ENCODE measurements at regions not wholly inside any gene's neighbourhood (a gene's known extent, or its start where the extent isn't known, plus 50 kb on each side); places are given as distances from the start of the nearest gene placed in this dataset.

DNA sequence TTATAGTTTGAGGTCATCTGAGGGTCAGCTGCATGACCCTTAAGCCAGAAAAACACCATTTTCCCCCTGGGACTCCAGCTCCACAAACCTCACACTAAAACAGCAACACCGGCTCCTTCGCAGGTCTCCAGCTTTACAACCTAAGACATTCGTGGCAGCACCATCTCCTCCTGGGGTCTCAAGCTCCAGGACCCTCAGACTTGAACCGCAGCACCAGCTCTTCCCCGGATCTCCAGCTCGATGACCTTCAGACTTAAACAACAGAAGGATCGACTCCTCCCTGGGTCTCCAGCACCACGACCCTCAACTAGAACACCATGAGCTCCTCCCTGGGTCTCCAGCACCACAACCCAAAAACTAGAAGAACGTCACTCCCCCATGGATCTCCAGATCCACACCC, 233.7 kb upstream of the CNTN6 start:
- Mint-ChIP-seq H3K4me1 (ENCODE audit: low read depth) (no peaks in the 10 kb centered on the region), H3K9me3 (ENCODE audit: low read depth) (peaks cover 9% of the 10 kb centered on the region), H3K27ac (ENCODE audit: unreplicated experiment) (no peak overlapping the region), H3K27me3 (ENCODE audit: low read depth) (peaks cover 2% of the 10 kb centered on the region), H3K36me3 (ENCODE audit: low read depth) (no peaks in the 10 kb centered on the region), H3K4me3 (ENCODE audit: unreplicated experiment) (no peak overlapping the region)
- DNase-seq (ENCODE audit: low spot score) = no peak
- TF ChIP-seq, protein P1, sequence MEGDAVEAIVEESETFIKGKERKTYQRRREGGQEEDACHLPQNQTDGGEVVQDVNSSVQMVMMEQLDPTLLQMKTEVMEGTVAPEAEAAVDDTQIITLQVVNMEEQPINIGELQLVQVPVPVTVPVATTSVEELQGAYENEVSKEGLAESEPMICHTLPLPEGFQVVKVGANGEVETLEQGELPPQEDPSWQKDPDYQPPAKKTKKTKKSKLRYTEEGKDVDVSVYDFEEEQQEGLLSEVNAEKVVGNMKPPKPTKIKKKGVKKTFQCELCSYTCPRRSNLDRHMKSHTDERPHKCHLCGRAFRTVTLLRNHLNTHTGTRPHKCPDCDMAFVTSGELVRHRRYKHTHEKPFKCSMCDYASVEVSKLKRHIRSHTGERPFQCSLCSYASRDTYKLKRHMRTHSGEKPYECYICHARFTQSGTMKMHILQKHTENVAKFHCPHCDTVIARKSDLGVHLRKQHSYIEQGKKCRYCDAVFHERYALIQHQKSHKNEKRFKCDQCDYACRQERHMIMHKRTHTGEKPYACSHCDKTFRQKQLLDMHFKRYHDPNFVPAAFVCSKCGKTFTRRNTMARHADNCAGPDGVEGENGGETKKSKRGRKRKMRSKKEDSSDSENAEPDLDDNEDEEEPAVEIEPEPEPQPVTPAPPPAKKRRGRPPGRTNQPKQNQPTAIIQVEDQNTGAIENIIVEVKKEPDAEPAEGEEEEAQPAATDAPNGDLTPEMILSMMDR (IDR thresholded peaks at IDR 0.05) = no peak

DNA sequence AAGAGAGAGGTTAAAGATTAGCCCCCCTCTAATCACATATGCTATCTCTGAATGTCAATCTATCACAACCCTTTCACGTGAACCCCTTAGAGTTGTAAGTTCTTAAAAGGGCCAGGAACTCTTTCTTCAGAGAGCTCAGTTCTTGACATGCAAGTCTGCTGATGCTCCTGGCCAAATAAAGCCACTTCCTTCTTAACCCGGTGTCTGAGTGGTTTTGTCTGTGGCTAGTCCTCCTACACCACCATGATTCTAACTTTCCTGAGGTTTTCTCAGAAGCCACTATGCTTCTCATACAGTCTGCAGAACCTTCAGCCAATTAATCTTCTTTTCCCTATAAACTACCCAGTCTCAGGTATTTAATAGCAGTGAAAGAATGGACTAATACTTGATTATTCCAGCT, 231.1 kb upstream of the CNTN6 start:
- no peaks in the 10 kb centered on the region for H3K4me1 Mint-ChIP-seq (ENCODE audit: low read depth)
- H3K27me3 Mint-ChIP-seq (ENCODE audit: low read depth) = peaks cover 2% of the 10 kb centered on the region
- no peak overlapping the region for H3K27ac Mint-ChIP-seq (ENCODE audit: unreplicated experiment)
- H3K36me3 Mint-ChIP-seq (ENCODE audit: low read depth) = no peaks in the 10 kb centered on the region
- TF ChIP-seq, protein P1 (IDR thresholded peaks at IDR 0.05) = no peak
- no peak for DNase-seq (ENCODE audit: low spot score)
- no peaks in the 10 kb centered on the region for H3K9me3 Mint-ChIP-seq (ENCODE audit: low read depth)
- H3K4me3 Mint-ChIP-seq (ENCODE audit: unreplicated experiment) = no peak overlapping the region

DNA sequence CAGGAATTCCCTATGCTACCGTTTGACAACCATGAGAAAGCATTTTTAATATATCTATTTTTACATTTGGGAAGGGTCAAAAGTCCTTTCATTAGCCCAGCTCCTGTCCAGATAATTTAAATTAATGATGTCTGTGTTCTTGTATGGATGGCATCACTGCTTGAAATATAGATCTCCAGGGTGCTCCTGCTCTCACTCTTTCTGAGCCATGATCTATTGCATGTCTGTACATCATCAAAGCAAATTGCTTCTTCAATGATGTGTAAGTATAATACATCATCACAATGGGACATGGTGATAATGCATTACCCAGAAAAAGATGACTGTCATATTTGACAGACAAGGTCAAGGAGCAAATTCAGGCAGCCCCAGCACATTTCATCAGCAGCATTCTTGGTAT, 223.6 kb upstream of the CNTN6 start:
- no peak for DNase-seq (ENCODE audit: low spot score)
- Mint-ChIP-seq H3K27me3 (ENCODE audit: low read depth) (no peaks in the 10 kb centered on the region), H3K27ac (ENCODE audit: unreplicated experiment) (no peak overlapping the region), H3K4me3 (ENCODE audit: unreplicated experiment) (no peak overlapping the region), H3K9me3 (ENCODE audit: low read depth) (peaks cover 7% of the 10 kb centered on the region), H3K4me1 (ENCODE audit: low read depth) (no peaks in the 10 kb centered on the region), H3K36me3 (ENCODE audit: low read depth) (no peaks in the 10 kb centered on the region)
- TF ChIP-seq, protein P1 (IDR thresholded peaks at IDR 0.05) = no peak

DNA sequence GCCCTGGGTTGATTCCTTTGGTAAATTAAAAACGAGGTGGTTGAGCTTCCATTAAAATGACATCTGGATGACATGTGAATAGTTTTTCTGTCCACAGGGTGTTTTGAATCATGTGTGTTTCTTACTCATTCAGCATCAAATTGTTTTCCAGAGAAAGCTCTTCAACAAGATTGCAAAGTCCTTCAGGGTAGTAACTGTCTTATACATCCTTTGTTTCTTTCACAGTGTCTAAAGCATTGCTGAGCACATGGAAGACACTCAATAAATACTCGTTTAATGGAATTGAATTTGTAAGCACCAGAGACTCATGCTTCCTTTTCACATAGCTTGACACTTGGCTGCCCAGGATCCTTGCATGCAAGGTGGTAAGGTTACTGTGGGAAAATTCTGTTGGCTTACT, 223.1 kb upstream of the CNTN6 start:
- H3K4me3 Mint-ChIP-seq (ENCODE audit: unreplicated experiment) = no peak overlapping the region

DNA sequence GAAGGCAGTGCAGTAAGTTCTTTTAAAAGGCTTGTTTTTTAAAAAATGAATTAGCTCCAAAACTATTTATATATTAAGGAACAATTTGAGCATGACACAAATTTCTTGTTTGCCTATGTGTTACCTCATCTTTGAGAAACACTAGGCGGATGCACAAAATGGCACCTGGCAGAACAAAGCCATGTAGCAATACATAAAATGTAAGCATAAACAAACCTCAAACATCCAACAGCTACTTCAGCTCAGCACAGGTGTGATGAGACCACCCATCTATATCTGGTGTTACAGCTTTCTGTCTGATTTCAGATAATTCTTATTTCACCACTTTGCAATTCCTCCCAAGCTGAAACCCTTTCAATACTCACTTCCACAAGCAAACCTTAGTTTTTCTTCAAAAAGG, 221.2 kb upstream of the CNTN6 start:
- DNase-seq (ENCODE audit: low spot score) = no peak
- no peak overlapping the region for H3K27ac Mint-ChIP-seq (ENCODE audit: unreplicated experiment)
- H3K4me1 Mint-ChIP-seq (ENCODE audit: low read depth) = no peaks in the 10 kb centered on the region
- H3K9me3 Mint-ChIP-seq (ENCODE audit: low read depth) = peaks cover 11% of the 10 kb centered on the region
- H3K36me3 Mint-ChIP-seq (ENCODE audit: low read depth) = no peaks in the 10 kb centered on the region
- H3K27me3 Mint-ChIP-seq (ENCODE audit: low read depth) = no peaks in the 10 kb centered on the region
- TF ChIP-seq, protein P1 (IDR thresholded peaks at IDR 0.05) = no peak
- no peak overlapping the region for H3K4me3 Mint-ChIP-seq (ENCODE audit: unreplicated experiment)

More for the DNA sequence above, 223.1 kb upstream of the CNTN6 start:
- no peaks in the 10 kb centered on the region for H3K36me3 Mint-ChIP-seq (ENCODE audit: low read depth)
- H3K9me3 Mint-ChIP-seq (ENCODE audit: low read depth) = peaks cover 7% of the 10 kb centered on the region
- DNase-seq (ENCODE audit: low spot score) = no peak
- TF ChIP-seq, protein P1 (IDR thresholded peaks at IDR 0.05) = no peak
- no peaks in the 10 kb centered on the region for H3K27me3 Mint-ChIP-seq (ENCODE audit: low read depth)
- no peaks in the 10 kb centered on the region for H3K4me1 Mint-ChIP-seq (ENCODE audit: low read depth)
- no peak overlapping the region for H3K27ac Mint-ChIP-seq (ENCODE audit: unreplicated experiment)
